Activated CD8-positive, alpha-beta T cell treated with anti-CD3 and anti-CD28 coated beads, Interleukin-2, amount 10 ng/mL, durations not matched to agents 7 days and 5 days (primary cell): ENCODE measurements at regions not wholly inside any gene's neighbourhood (a gene's known extent, or its start where the extent isn't known, plus 50 kb on each side); places are given as distances from the start of the nearest gene placed in this dataset.

ENCODE experiments used
- ATAC-seq: fragments of 150-1000 bp; cut with Tn5 transposase; one replicate; pipeline ENCODE4 v1.10.0; 2021; ENCODE audit warnings: moderate library complexity
- CTCF ChIA-PET: fragments of 350-600 bp; sonication (Branson Sonifier 250); formaldehyde crosslinking; loops from one replicate; lab custom pipeline; 2021; ENCODE audit warnings: antibody characterized with exemption; lab: Charles Lee
- POLR2A ChIA-PET: fragments of 350-600 bp; sonication (Branson Sonifier 250); formaldehyde crosslinking; loops from one replicate; lab custom pipeline; 2021; ENCODE audit warnings: antibody characterized with exemption; lab: Charles Lee
- DNase-seq: peaks from one replicate; pipeline ENCODE4 v3.0.0-alpha.2; 2020
- H3K27ac Mint-ChIP-seq: one replicate; pipeline ENCODE4 v1.8.0; 2021; ENCODE audit warnings: mild to moderate bottlenecking, mixed read lengths
- H3K27me3 Mint-ChIP-seq: one replicate; pipeline ENCODE4 v1.8.0; 2021; ENCODE audit warnings: low read depth, mixed read lengths
- H3K36me3 Mint-ChIP-seq: one replicate; pipeline ENCODE4 v1.8.0; 2021; ENCODE audit warnings: low read depth, mixed read lengths
- H3K4me1 Mint-ChIP-seq: one replicate; pipeline ENCODE4 v1.8.0; 2021; ENCODE audit warnings: low read depth, mixed read lengths
- H3K4me3 Mint-ChIP-seq: one replicate; pipeline ENCODE4 v1.8.0; 2021; ENCODE audit warnings: mild to moderate bottlenecking, mixed read lengths
- H3K9me3 Mint-ChIP-seq: one replicate; pipeline ENCODE4 v1.8.0; 2022; ENCODE audit warnings: mixed read lengths; ENCODE audit not compliant: insufficient read depth

DNA sequence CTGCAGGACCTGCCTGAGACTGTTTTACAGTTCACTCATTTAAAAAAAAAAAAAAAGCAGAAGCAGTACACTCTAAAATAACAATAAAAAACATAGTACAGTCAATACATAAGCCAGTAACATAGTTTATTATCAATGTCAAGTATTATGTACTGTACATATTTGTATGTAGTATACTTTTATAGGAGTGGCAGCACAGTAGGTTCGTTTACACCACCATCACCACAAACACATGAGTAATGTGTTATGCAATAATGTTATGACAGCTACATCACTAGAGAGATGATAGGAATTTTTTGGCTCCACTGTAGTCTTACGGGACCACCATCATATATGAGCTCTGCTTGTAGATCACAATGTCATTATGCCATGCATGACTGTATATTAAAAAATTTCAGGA, 462.8 kb downstream of the ISL1 start:
- H3K4me3 Mint-ChIP-seq = no peak overlapping the region
- no peak for ATAC-seq
- peaks cover 6% of the 10 kb centered on the region for H3K9me3 Mint-ChIP-seq
- no peaks in the 10 kb centered on the region for H3K36me3 Mint-ChIP-seq
- H3K27me3 Mint-ChIP-seq = no peaks in the 10 kb centered on the region
- ChIA-PET POLR2A (no interaction called here), CTCF (no interaction called here)
- no peaks in the 10 kb centered on the region for H3K4me1 Mint-ChIP-seq
- no peak for DNase-seq
- H3K27ac Mint-ChIP-seq = no peak overlapping the region

DNA sequence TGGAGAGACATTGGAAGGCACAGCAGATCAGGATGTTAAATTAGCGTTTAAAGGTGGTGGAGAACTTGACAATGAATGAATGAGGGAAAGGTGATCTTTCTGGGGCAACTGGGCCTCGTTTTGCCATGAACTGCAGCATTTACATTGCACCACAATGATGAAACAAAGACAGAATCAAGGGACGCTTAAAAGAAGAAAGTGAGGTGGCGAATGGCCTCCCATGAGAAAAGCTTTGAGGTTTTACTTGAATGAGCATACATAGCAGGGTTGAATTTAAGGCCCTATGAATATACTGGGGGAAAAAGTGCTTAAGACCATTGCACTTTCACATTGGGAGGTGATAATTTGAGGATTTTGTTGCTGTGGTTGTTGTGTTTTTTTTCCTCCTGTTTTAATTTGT, 476.4 kb downstream of the ISL1 start:
- DNase-seq = no peak
- Mint-ChIP-seq H3K27me3 (no peaks in the 10 kb centered on the region), H3K4me3 (no peak overlapping the region), H3K27ac (no peak overlapping the region), H3K4me1 (no peaks in the 10 kb centered on the region), H3K36me3 (no peaks in the 10 kb centered on the region), H3K9me3 (no peaks in the 10 kb centered on the region)
- no peak for ATAC-seq
- ChIA-PET CTCF (no interaction called here), POLR2A (no interaction called here)

DNA sequence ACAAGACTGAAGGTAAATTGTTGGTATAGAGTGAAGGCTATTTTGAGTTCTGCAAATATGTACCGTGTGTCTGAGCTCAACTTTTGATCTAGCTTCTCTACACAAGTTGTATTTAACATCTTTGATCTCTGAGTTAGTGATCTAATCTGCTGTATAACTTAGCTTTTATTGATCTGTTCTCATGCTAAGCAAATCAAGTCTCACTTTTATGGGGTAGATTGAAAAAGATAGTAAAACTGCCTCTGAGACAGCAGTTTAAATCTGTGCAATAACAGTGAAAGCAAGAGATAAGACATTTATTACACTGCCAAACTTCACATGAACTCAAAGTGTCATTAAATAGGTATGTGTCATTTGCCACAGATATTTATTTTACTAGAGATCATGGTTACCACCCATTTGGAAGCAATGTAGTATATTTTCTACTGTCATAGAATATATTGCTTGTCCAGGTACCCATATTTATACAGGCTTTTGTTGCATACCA, 477.3 kb downstream of the ISL1 start:
- CTCF ChIA-PET = no interaction called here

DNA sequence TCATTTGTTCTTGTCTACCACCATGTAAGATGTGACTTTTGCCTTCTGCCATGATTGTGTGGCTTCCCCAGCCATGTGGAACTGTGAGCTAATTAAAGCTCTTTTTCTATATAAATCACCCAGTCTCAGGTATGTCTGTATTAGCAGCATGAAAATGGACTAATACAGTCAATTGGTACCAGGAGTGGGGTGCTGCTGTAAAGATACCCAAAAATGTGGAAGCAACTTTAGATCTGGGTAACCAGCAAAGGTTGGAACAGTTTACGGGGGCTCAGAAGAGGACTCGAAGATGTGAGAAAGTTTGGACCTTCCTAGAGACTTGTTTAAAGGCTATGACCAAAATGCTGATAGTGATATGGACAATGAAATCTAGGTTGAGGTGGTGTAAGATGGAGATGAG, 488.9 kb downstream of the ISL1 start:
- no peak overlapping the region for H3K27ac Mint-ChIP-seq

More for the DNA sequence above, 477.3 kb downstream of the ISL1 start:
- Mint-ChIP-seq H3K4me1 (no peaks in the 10 kb centered on the region), H3K27me3 (no peaks in the 10 kb centered on the region), H3K4me3 (no peak overlapping the region), H3K27ac (no peak overlapping the region), H3K9me3 (no peaks in the 10 kb centered on the region), H3K36me3 (no peaks in the 10 kb centered on the region)
- POLR2A ChIA-PET = no interaction called here
- ATAC-seq (no peak), DNase-seq (no peak)

DNA sequence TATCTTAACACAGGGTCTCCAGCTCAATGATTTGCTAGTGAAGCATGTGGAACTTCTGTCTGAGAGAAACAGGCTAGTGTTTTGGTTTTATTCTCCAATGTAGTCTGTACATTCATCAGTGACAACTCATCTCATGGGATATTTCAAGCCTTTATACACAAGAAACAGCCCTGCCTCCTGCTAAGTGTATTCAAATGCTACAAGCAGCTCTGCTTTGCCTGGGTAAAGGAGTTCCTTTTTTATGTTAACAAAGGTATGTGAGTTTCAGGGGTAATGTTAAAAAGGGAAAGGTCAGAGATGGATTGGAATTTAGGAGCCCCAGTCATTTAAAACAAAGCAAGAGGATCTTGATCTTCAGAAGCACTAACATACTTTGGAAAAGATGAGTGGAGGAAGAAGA, 498.7 kb downstream of the ISL1 start:
- CTCF ChIA-PET = no interaction called here
- H3K4me3 Mint-ChIP-seq = no peak overlapping the region
- no peaks in the 10 kb centered on the region for H3K9me3 Mint-ChIP-seq
- H3K27ac Mint-ChIP-seq = no peak overlapping the region
- H3K4me1 Mint-ChIP-seq = no peaks in the 10 kb centered on the region
- no peaks in the 10 kb centered on the region for H3K27me3 Mint-ChIP-seq
- H3K36me3 Mint-ChIP-seq = no peaks in the 10 kb centered on the region
- POLR2A ChIA-PET = no interaction called here
- ATAC-seq (no peak), DNase-seq (no peak)

More for the DNA sequence above, 488.9 kb downstream of the ISL1 start:
- H3K36me3 Mint-ChIP-seq = no peaks in the 10 kb centered on the region
- ChIA-PET CTCF (no interaction called here), POLR2A (no interaction called here)
- H3K9me3 Mint-ChIP-seq = peaks cover 19% of the 10 kb centered on the region
- H3K27me3 Mint-ChIP-seq = no peaks in the 10 kb centered on the region
- H3K4me3 Mint-ChIP-seq = no peak overlapping the region
- ATAC-seq (no peak), DNase-seq (no peak)
- no peaks in the 10 kb centered on the region for H3K4me1 Mint-ChIP-seq

DNA sequence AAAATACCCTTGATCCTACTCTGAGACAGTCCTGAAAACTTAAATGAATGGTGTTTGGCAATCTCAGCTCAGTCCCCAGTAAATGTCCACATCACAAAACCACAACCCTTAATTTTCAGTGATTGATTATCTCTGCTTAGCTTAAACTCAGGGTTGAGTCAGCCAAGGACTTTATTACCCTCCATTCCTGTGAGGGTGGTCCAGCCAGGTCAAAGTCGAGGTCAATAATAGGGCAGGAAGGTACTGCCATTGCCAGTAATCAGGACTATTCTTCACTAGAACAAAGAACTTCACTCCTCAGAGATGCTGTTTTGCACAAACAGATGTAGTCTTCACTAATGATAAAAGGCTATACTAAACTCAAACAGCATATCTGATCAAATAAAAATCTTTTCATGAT, 499.4 kb downstream of the ISL1 start:
- no peaks in the 10 kb centered on the region for H3K36me3 Mint-ChIP-seq
- POLR2A ChIA-PET = no interaction called here
- no peak overlapping the region for H3K4me3 Mint-ChIP-seq
- no peaks in the 10 kb centered on the region for H3K4me1 Mint-ChIP-seq
- ATAC-seq (no peak), DNase-seq (no peak)
- CTCF ChIA-PET = no interaction called here
- no peaks in the 10 kb centered on the region for H3K9me3 Mint-ChIP-seq
- H3K27me3 Mint-ChIP-seq = no peaks in the 10 kb centered on the region
- no peak overlapping the region for H3K27ac Mint-ChIP-seq

DNA sequence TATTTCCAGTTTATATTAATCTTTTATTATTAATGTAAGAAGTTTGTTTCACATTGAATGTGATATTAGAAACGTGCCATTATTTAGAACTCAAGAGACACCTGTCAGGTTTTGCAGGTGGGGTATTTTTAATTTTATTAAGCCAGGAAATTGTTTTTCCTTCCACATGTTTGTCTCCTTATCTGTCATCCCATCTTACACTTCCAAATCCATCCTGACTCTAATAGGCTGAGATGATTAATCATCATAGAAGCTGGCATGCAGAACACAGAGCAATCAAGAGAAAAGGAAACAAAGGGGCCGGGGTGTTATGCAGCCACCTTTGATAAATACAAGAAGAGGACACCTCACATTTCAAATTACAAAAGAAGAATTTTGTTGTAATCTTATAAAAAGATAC, 506.5 kb downstream of the ISL1 start:
- no peaks in the 10 kb centered on the region for H3K4me1 Mint-ChIP-seq
- H3K27me3 Mint-ChIP-seq = no peaks in the 10 kb centered on the region
- no peak overlapping the region for H3K4me3 Mint-ChIP-seq
- H3K9me3 Mint-ChIP-seq = no peaks in the 10 kb centered on the region
- ChIA-PET CTCF (no interaction called here), POLR2A (no interaction called here)
- no peak for DNase-seq
- no peaks in the 10 kb centered on the region for H3K36me3 Mint-ChIP-seq
- no peak overlapping the region for H3K27ac Mint-ChIP-seq
- no peak for ATAC-seq

DNA sequence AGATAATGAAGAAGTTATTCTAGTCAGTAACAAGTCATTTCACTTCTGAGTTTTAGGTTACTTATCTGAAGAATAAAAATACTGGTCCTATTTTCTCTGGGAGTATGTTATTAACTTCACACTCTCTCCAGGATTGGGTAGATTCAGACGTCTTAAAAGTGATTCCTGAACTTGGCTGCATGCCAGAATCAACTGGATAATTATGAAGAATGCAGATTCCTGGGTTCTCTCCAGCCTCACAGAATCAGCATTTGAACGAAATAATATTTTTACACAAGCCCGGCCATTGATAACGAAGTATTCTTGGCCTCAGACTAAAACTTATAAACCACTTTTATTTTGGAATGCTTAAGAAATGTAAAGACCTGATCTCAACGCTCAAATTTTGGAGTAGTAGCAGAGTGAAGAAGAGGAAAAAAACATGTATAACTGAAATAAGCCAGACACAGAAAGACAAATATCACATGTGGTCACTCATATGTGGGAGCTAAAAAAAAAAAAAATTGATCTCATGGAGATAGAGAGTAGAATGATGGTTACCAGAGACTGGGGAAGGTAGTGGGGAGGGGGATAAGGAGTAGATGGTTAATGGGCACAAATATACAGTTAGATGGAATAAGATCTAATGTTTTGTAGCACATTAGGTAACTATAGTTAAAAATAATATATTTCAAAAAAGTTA, 507.3 kb downstream of the ISL1 start:
- no peak overlapping the region for H3K4me3 Mint-ChIP-seq
- H3K4me1 Mint-ChIP-seq = no peaks in the 10 kb centered on the region
- H3K27me3 Mint-ChIP-seq = no peaks in the 10 kb centered on the region
- no peak for ATAC-seq
- no peaks in the 10 kb centered on the region for H3K9me3 Mint-ChIP-seq
- CTCF ChIA-PET = no interaction called here
- H3K36me3 Mint-ChIP-seq = no peaks in the 10 kb centered on the region
- H3K27ac Mint-ChIP-seq = no peak overlapping the region
- no peak for DNase-seq
- POLR2A ChIA-PET = no interaction called here

DNA sequence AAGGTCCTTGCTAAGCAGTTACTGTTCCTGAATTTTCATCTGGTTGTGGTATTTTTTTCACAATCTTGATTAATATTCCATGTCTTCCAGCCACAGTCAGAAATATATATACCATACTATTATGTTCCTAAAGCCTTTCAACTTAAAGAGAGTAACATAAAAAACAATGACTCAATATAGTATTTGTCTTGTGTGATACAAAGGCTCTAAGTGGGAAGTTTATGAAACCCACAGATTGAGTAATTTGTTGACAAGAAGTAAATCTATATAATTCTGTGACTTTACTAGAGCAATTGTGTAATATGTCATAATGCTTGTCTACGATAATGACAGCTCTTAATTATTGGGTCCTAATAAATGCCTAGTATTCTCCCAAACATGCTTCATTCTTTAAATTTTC, 509.4 kb downstream of the ISL1 start:
- no peaks in the 10 kb centered on the region for H3K4me1 Mint-ChIP-seq
- no peak overlapping the region for H3K4me3 Mint-ChIP-seq
- H3K36me3 Mint-ChIP-seq = no peaks in the 10 kb centered on the region
- no peaks in the 10 kb centered on the region for H3K9me3 Mint-ChIP-seq
- no peak overlapping the region for H3K27ac Mint-ChIP-seq
- ChIA-PET CTCF (no interaction called here), POLR2A (no interaction called here)
- H3K27me3 Mint-ChIP-seq = no peaks in the 10 kb centered on the region
- no peak for DNase-seq
- no peak for ATAC-seq

DNA sequence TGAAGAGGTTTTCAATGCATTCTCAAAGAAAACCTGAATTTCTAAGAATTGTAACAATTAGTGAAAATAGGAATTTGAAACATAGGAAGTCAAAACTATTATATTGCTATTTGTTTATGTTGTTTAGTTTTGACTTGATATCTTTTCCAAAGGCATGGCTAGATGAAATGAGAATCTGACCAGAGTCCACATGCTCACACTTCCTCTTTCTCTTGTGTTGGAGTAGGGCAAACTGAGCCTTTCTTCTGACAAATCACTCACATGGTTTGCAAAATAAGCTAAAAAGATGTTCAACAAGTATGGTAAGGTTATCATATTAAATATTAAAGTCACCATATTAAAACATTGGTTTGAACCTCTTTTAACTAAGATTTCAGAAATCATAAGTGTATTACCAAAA, 512.6 kb downstream of the ISL1 start:
- no peaks in the 10 kb centered on the region for H3K27me3 Mint-ChIP-seq
- H3K9me3 Mint-ChIP-seq = no peaks in the 10 kb centered on the region
- no peak overlapping the region for H3K27ac Mint-ChIP-seq
- no peak overlapping the region for H3K4me3 Mint-ChIP-seq
- ChIA-PET POLR2A (no interaction called here), CTCF (no interaction called here)
- no peak for ATAC-seq
- no peak for DNase-seq
- H3K36me3 Mint-ChIP-seq = no peaks in the 10 kb centered on the region
- H3K4me1 Mint-ChIP-seq = no peaks in the 10 kb centered on the region

DNA sequence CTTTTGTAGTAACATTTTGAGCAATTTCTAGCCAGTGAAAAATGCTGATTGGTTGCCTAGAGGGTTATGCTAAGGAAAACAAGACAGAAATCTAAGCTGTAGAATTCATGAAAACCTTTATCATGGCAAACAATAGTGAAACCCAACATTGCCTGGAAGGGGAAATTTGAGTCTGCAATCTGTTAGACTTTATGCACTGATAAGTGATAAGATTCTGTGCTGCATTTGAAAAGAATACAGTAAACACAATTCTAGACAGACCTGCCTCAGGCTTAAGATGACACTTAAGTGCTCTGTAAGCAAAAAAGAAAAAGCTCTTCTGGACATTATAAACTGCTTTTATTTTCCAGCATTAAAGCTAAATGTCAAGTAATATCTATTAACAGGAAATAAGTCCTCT, 519.3 kb downstream of the ISL1 start:
- ChIA-PET CTCF (no interaction called here), POLR2A (no interaction called here)
- Mint-ChIP-seq H3K4me3 (no peak overlapping the region), H3K27me3 (no peaks in the 10 kb centered on the region), H3K27ac (no peak overlapping the region), H3K4me1 (no peaks in the 10 kb centered on the region), H3K36me3 (no peaks in the 10 kb centered on the region), H3K9me3 (no peaks in the 10 kb centered on the region)
- ATAC-seq (no peak), DNase-seq (no peak)

DNA sequence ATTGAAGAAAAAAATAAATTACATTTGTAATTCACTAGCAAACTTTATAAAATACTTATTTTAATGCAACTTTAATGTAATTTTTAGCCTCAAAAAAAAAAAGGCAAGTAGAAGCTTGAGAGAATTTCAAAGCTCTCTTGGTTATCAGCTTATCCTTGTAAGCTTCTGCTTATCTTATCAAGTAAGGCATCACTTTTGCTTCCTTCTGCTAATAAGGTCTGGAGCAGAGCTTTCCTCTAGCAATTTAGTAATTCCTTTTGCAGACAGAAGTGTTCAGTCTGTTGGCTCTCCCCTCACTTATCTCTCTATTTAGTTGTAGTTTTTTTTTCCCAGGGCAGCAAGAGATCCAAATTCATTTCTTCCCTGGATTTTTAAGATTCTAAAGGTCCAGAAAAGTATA, 525.0 kb downstream of the ISL1 start:
- ChIA-PET CTCF (no interaction called here), POLR2A (no interaction called here)
- no peaks in the 10 kb centered on the region for H3K36me3 Mint-ChIP-seq
- H3K4me3 Mint-ChIP-seq = no peak overlapping the region
- no peaks in the 10 kb centered on the region for H3K27me3 Mint-ChIP-seq
- no peak for DNase-seq
- no peak for ATAC-seq
- peaks cover 8% of the 10 kb centered on the region for H3K9me3 Mint-ChIP-seq
- no peaks in the 10 kb centered on the region for H3K4me1 Mint-ChIP-seq
- H3K27ac Mint-ChIP-seq = no peak overlapping the region

DNA sequence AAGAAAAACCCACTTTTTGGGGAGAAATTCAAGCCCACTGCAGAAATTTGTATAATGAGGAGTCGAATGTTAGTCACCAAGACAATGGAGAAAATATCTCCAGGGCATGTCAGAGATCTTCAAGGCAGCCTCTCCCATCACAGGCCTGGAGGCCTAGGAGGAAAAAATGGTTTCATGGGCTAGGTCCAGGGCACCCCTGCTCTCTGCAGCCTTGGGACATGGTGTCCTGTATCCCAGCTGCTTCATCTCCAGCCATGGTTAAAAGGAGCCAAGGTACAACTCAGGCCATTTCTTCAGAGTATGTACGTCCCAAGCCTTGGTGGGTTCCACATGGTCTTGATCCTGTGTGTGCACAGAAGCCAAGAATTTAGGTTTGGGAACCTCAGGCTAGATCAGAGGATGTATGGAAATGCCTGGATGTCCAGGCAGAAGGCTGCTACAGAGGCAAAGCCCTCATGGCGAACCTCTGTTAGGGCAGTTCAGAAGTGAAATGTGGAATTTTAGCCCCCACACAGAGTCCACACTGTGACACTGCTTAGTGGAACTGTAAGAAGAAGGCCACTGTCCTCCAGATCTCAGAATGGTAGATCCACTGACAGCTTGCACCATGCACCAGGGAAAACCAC, 561.4 kb downstream of the ISL1 start:
- POLR2A ChIA-PET = no interaction called here

More for the DNA sequence above, 561.4 kb downstream of the ISL1 start:
- no peak overlapping the region for H3K4me3 Mint-ChIP-seq
- H3K27me3 Mint-ChIP-seq = no peaks in the 10 kb centered on the region
- H3K27ac Mint-ChIP-seq = no peak overlapping the region
- DNase-seq (no peak), ATAC-seq (no peak)
- H3K9me3 Mint-ChIP-seq = peaks cover 5% of the 10 kb centered on the region
- no peaks in the 10 kb centered on the region for H3K36me3 Mint-ChIP-seq
- CTCF ChIA-PET = no interaction called here
- H3K4me1 Mint-ChIP-seq = no peaks in the 10 kb centered on the region
